Ovary (tissue), 3 donors: ENCODE measurements at regions not wholly inside any gene's neighbourhood (a gene's known extent, or its start where the extent isn't known, plus 50 kb on each side); places are given as distances from the start of the nearest gene placed in this dataset.

Source experiments
- CTCF ChIP-seq, 3 donors: fragments of 450-650 bp in 2 of 3; fragments of 200-600 bp in 1 of 3; IDR thresholded peaks; one replicate each; pipeline versions ENCODE4 v1.5.1 to v1.8.0; 2016 to 2022; ENCODE audit warnings: antibody characterized with exemption in 3 of 3, mild to moderate bottlenecking in 1 of 3
- POLR2A ChIP-seq: fragments of 450-650 bp; IDR thresholded peaks from one replicate; pipeline ENCODE4 v1.6.1; 2017; ENCODE audit warnings: antibody characterized with exemption, mild to moderate bottlenecking, moderate library complexity
- donor health status: DM: no; HTN: no; CAD: no.

DNA sequence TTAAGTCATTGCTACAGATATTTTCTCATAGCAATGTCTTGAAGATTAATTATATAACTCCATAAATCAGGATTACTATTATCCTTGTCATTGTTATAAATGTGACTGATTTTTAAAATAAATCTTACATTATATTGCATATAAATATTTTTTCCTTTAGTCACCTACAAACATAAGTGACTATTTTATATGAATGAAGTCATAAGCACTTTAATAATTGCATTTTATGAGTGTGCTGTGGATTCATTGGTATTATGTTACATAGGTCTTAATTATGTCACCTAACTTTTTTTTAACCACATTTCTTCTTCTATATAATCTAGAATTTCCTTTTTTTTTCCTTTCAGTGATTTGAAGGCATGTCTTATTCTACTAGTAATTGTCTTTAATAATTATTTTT is 1191.2 kb downstream of the NSUN3 start:
- TF ChIP-seq POLR2A (no peak), CTCF (IDR thresholded peaks at IDR 0.05) (no peak)
